ENCODE measurements at regions not wholly inside any gene's neighbourhood (a gene's known extent, or its start where the extent isn't known, plus 50 kb on each side); places are given as distances from the start of the nearest gene placed in this dataset.

- DNase-seq (ENCODE audit: low read depth): no peak
These were observed 286.4 kb downstream of the BCOR start for GRCh38 chrX:39811376-39811775.

- DNase-seq (ENCODE audit: low read depth): no peak
These were observed 284.0 kb downstream of the BCOR start for GRCh38 chrX:39813631-39814277.

- no peak for DNase-seq (ENCODE audit: low read depth)
These were observed 283.4 kb downstream of the BCOR start for GRCh38 chrX:39814391-39814790.

GRCh38 chrX:39815631-39816030 is 282.1 kb downstream of the BCOR start:
- no peak for DNase-seq (ENCODE audit: low read depth)

GRCh38 chrX:39816871-39817731 is 280.7 kb downstream of the BCOR start:
- no peak for DNase-seq (ENCODE audit: low read depth)

GRCh38 chrX:39817754-39818470 is 279.8 kb downstream of the BCOR start:
- no peak for DNase-seq (ENCODE audit: low read depth)

- no peak for DNase-seq (ENCODE audit: low read depth)
These were observed 279.0 kb downstream of the BCOR start for GRCh38 chrX:39818750-39819149.

- DNase-seq (ENCODE audit: low read depth): no peak
These were observed 277.6 kb downstream of the BCOR start for GRCh38 chrX:39819921-39820849.

- no peak for DNase-seq (ENCODE audit: low read depth)
These were observed 276.6 kb downstream of the BCOR start for GRCh38 chrX:39820938-39821708.

- no peak for DNase-seq (ENCODE audit: low read depth)
These were observed 276.1 kb downstream of the BCOR start for GRCh38 chrX:39821709-39822095.

GRCh38 chrX:39822133-39822748 is 275.5 kb downstream of the BCOR start:
- DNase-seq (ENCODE audit: low read depth): no peak

GRCh38 chrX:39823424-39823823 is 274.3 kb downstream of the BCOR start:
- no peak for DNase-seq (ENCODE audit: low read depth)

GRCh38 chrX:39823854-39824253 is 273.9 kb downstream of the BCOR start:
- DNase-seq (ENCODE audit: low read depth): no peak

- DNase-seq (ENCODE audit: low read depth): no peak
These were observed 270.8 kb downstream of the BCOR start for GRCh38 chrX:39826813-39827543.

- DNase-seq (ENCODE audit: low read depth): no peak
These were observed 269.8 kb downstream of the BCOR start for GRCh38 chrX:39827951-39828350.

GRCh38 chrX:39828971-39829370 is 268.8 kb downstream of the BCOR start:
- DNase-seq (ENCODE audit: low read depth): no peak

- no peak for DNase-seq (ENCODE audit: low read depth)
These were observed 267.8 kb downstream of the BCOR start for GRCh38 chrX:39829965-39830364.

- DNase-seq (ENCODE audit: low read depth): no peak
These were observed 267.3 kb downstream of the BCOR start for GRCh38 chrX:39830414-39830813.

GRCh38 chrX:39832211-39832610 is 265.5 kb downstream of the BCOR start:
- DNase-seq (ENCODE audit: low read depth): no peak

- DNase-seq (ENCODE audit: low read depth): no peak
These were observed 263.2 kb downstream of the BCOR start for GRCh38 chrX:39834600-39834999.

All from HS-27A (cell line).